Fibroblast of gingiva (primary cell): ENCODE measurements at regions not wholly inside any gene's neighbourhood (a gene's known extent, or its start where the extent isn't known, plus 50 kb on each side); places are given as distances from the start of the nearest gene placed in this dataset.
A peak's percentile ranks its signal among the peaks of the same experiment; 100 is the strongest.

ENCODE experiments used
- DNase-seq: peaks from one replicate; pipeline ENCODE4 v3.0.0-alpha.2; 2011; ENCODE audit warnings: low read depth

- no peak for DNase-seq
Observed at GRCh38 chr6:105763866-105764265, 322.3 kb upstream of the PRDM1 start.

GRCh38 chr6:105760746-105761145, 325.4 kb upstream of the PRDM1 start:
- DNase-seq = no peak

- DNase-seq = peak; percentile 67
Observed at GRCh38 chr6:105759946-105760345, 326.2 kb upstream of the PRDM1 start.

GRCh38 chr6:105759015-105759414, 327.1 kb upstream of the PRDM1 start:
- no peak for DNase-seq

GRCh38 chr6:105757512-105758200, 328.5 kb upstream of the PRDM1 start:
- DNase-seq = no peak

- DNase-seq = no peak
Observed at GRCh38 chr6:105755885-105756284, 330.3 kb upstream of the PRDM1 start.

GRCh38 chr6:105753620-105754211, 332.4 kb upstream of the PRDM1 start:
- peak; percentile 71 for DNase-seq

GRCh38 chr6:105753207-105753606, 332.9 kb upstream of the PRDM1 start:
- DNase-seq = no peak

- DNase-seq = no peak
Observed at GRCh38 chr6:105750089-105750488, 336.0 kb upstream of the PRDM1 start.

- DNase-seq = peak; percentile 34
Observed at GRCh38 chr6:105748737-105749161, 337.4 kb upstream of the PRDM1 start.

GRCh38 chr6:105747823-105748405, 338.2 kb upstream of the PRDM1 start:
- no peak for DNase-seq

GRCh38 chr6:105746509-105746908, 339.6 kb upstream of the PRDM1 start:
- no peak for DNase-seq

- DNase-seq = no peak
Observed at GRCh38 chr6:105746130-105746505, 340.0 kb upstream of the PRDM1 start.

GRCh38 chr6:105745464-105746129, 340.5 kb upstream of the PRDM1 start:
- DNase-seq = no peak

- no peak for DNase-seq
Observed at GRCh38 chr6:105744815-105745214, 341.3 kb upstream of the PRDM1 start.

- peak; percentile 77 for DNase-seq
Observed at GRCh38 chr6:105740946-105741645, 338.2 kb upstream of the PREP start.

GRCh38 chr6:105739764-105740163, 336.9 kb upstream of the PREP start:
- DNase-seq = no peak

- DNase-seq = peak; percentile 40
Observed at GRCh38 chr6:105733556-105734162, 330.8 kb upstream of the PREP start.

GRCh38 chr6:105728995-105729394, 326.1 kb upstream of the PREP start:
- DNase-seq = no peak

- peak; percentile 3 for DNase-seq
Observed at GRCh38 chr6:105726902-105727655, 324.2 kb upstream of the PREP start.

GRCh38 chr6:105714846-105715245, 312.0 kb upstream of the PREP start:
- DNase-seq = no peak
